ENCODE measurements at regions not wholly inside any gene's neighbourhood (a gene's known extent, or its start where the extent isn't known, plus 50 kb on each side); places are given as distances from the start of the nearest gene placed in this dataset.

GRCh38 chrX:871626-872025, 241.0 kb downstream of the SHOX start (continued):
- TF ChIP-seq HNRNPUL1 (IDR thresholded peaks at IDR 0.05; ENCODE audit: low read length) = no peak
- TF ChIP-seq CREB3 (tag; conservative IDR thresholded peaks at IDR 0.05; ENCODE audit: low read depth) = no peak
- TF ChIP-seq, protein P1, sequence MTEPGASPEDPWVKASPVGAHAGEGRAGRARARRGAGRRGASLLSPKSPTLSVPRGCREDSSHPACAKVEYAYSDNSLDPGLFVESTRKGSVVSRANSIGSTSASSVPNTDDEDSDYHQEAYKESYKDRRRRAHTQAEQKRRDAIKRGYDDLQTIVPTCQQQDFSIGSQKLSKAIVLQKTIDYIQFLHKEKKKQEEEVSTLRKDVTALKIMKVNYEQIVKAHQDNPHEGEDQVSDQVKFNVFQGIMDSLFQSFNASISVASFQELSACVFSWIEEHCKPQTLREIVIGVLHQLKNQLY (CRISPR knock-in tag; conservative IDR thresholded peaks at IDR 0.05) = no peak

- Histone ChIP-seq H3K4me2 (ENCODE audit: insufficient read depth, low read length) (no peak overlapping the region), H3K9me3 (replicated peaks; ENCODE audit: control insufficient read depth, insufficient read depth, low read depth, low read length) (no peaks in the 10 kb centered on the region; the same call in 1 of the 2 replicates), H3K27me3 (ENCODE audit: control insufficient read depth in 2 of 2, insufficient read depth in 2 of 2, low read length in 2 of 2) (no peaks in the 10 kb centered on the region), H3K79me2 (ENCODE audit: control insufficient read depth, insufficient read depth, low read length) (no peaks in the 10 kb centered on the region), H3K4me3 (no peak overlapping the region), H3K27ac (ENCODE audit: extremely low read depth, low read depth, low read length) (no peak overlapping the region), H4K20me1 (replicated peaks; ENCODE audit: control insufficient read depth, insufficient read depth, low read length) (no peaks in the 10 kb centered on the region), H3K4me1 (replicated peaks in 1 of 2; ENCODE audit: control insufficient read depth in 2 of 2, insufficient read depth in 2 of 2, low read length in 2 of 2) (no peaks in the 10 kb centered on the region), H3K9me1 (ENCODE audit: control insufficient read depth, insufficient read depth, low read length) (no peaks in the 10 kb centered on the region), H3K36me3 (ENCODE audit: control insufficient read depth, insufficient read depth, low read length) (no peaks in the 10 kb centered on the region), H3K9ac (ENCODE audit: insufficient read depth in 1 of 2, low read depth in 2 of 2, low read length in 2 of 2) (no peak overlapping the region), H2AFZ (ENCODE audit: low read depth, low read length) (no peak overlapping the region)
- DNase-seq (ENCODE audit: extremely low read depth in 1 of 4, low spot score in 3 of 4) (no peak), FAIRE-seq (no peak), ATAC-seq (no peak)
- WGBS (ENCODE audit: insufficient coverage, low coverage, missing lambda C conversion rate) = 0% methylated on average over 11 of the region's 18 CpGs
- ChIA-PET CTCF (ENCODE audit: low intra/inter-chr PET ratio) (no interaction called here), POLR2A (no interaction called here)
- in situ Hi-C loops (cut with MboI) = no loop called here
- no TSS peak for BruUV-seq (replicated peaks)
- intact Hi-C loops (cut with micrococcal nuclease) = no loop called here
- TF ChIP-seq, protein P2, sequence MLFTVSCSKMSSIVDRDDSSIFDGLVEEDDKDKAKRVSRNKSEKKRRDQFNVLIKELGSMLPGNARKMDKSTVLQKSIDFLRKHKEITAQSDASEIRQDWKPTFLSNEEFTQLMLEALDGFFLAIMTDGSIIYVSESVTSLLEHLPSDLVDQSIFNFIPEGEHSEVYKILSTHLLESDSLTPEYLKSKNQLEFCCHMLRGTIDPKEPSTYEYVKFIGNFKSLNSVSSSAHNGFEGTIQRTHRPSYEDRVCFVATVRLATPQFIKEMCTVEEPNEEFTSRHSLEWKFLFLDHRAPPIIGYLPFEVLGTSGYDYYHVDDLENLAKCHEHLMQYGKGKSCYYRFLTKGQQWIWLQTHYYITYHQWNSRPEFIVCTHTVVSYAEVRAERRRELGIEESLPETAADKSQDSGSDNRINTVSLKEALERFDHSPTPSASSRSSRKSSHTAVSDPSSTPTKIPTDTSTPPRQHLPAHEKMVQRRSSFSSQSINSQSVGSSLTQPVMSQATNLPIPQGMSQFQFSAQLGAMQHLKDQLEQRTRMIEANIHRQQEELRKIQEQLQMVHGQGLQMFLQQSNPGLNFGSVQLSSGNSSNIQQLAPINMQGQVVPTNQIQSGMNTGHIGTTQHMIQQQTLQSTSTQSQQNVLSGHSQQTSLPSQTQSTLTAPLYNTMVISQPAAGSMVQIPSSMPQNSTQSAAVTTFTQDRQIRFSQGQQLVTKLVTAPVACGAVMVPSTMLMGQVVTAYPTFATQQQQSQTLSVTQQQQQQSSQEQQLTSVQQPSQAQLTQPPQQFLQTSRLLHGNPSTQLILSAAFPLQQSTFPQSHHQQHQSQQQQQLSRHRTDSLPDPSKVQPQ (CRISPR knock-in tag; IDR thresholded peaks at IDR 0.05; ENCODE audit: borderline replicate concordance) = no peak
- TF ChIP-seq UBTF (IDR thresholded peaks at IDR 0.05; ENCODE audit: borderline replicate concordance in 1 of 2, low read depth in 2 of 2, low read length in 2 of 2) = no peak
- no peak for TF ChIP-seq ZBTB7A (IDR thresholded peaks at IDR 0.05; ENCODE audit: borderline replicate concordance, control insufficient read depth, low read depth, low read length)
- TF ChIP-seq KLF16 (IDR thresholded peaks at IDR 0.05) = no peak
Measured at GRCh38 chrX:867966-868647, 237.5 kb downstream of the SHOX start.
